Left kidney (tissue), 1 donor: ENCODE measurements at regions not wholly inside any gene's neighbourhood (a gene's known extent, or its start where the extent isn't known, plus 50 kb on each side); places are given as distances from the start of the nearest gene placed in this dataset.

Experiments
- DNase-seq: peaks from one replicate; pipeline ENCODE4 v3.0.0-alpha.2; 2013

GRCh38 chr6:54991761-54992330 is 145.3 kb downstream of the FAM83B start:
- no peak for DNase-seq

- no peak for DNase-seq
These were observed 146.2 kb downstream of the FAM83B start for GRCh38 chr6:54992789-54993188.

GRCh38 chr6:54993294-54993693 is 146.7 kb downstream of the FAM83B start:
- no peak for DNase-seq

GRCh38 chr6:54993948-54994347 is 147.4 kb downstream of the FAM83B start:
- DNase-seq: no peak

GRCh38 chr6:54998576-54998975 is 152.0 kb downstream of the FAM83B start:
- no peak for DNase-seq

GRCh38 chr6:55003719-55004430 is 157.3 kb downstream of the FAM83B start:
- no peak for DNase-seq

- no peak for DNase-seq
These were observed 162.6 kb downstream of the FAM83B start for GRCh38 chr6:55009131-55009530.

- no peak for DNase-seq
These were observed 163.3 kb upstream of the HCRTR2 start for GRCh38 chr6:55011034-55011433.

- DNase-seq: no peak
These were observed 161.9 kb upstream of the HCRTR2 start for GRCh38 chr6:55012454-55012853.

GRCh38 chr6:55014321-55015088 is 159.8 kb upstream of the HCRTR2 start:
- peak; percentile 3 for DNase-seq

- DNase-seq: no peak
These were observed 158.1 kb upstream of the HCRTR2 start for GRCh38 chr6:55016261-55016660.

- no peak for DNase-seq
These were observed 156.6 kb upstream of the HCRTR2 start for GRCh38 chr6:55017555-55018300.

- no peak for DNase-seq
These were observed 154.7 kb upstream of the HCRTR2 start for GRCh38 chr6:55019591-55019990.

GRCh38 chr6:55023230-55023629 is 151.1 kb upstream of the HCRTR2 start:
- no peak for DNase-seq

- no peak for DNase-seq
These were observed 141.2 kb upstream of the HCRTR2 start for GRCh38 chr6:55033016-55033546.

GRCh38 chr6:55034752-55035151 is 139.6 kb upstream of the HCRTR2 start:
- no peak for DNase-seq

GRCh38 chr6:55040102-55040848 is 134.0 kb upstream of the HCRTR2 start:
- DNase-seq: no peak

GRCh38 chr6:55046869-55047422 is 127.4 kb upstream of the HCRTR2 start:
- no peak for DNase-seq

- DNase-seq: no peak
These were observed 126.8 kb upstream of the HCRTR2 start for GRCh38 chr6:55047451-55048044.

- no peak for DNase-seq
These were observed 124.4 kb upstream of the HCRTR2 start for GRCh38 chr6:55049866-55050265.

- no peak for DNase-seq
These were observed 121.5 kb upstream of the HCRTR2 start for GRCh38 chr6:55052846-55053245.
